ENCODE measurements at regions not wholly inside any gene's neighbourhood (a gene's known extent, or its start where the extent isn't known, plus 50 kb on each side); places are given as distances from the start of the nearest gene placed in this dataset.

DNA sequence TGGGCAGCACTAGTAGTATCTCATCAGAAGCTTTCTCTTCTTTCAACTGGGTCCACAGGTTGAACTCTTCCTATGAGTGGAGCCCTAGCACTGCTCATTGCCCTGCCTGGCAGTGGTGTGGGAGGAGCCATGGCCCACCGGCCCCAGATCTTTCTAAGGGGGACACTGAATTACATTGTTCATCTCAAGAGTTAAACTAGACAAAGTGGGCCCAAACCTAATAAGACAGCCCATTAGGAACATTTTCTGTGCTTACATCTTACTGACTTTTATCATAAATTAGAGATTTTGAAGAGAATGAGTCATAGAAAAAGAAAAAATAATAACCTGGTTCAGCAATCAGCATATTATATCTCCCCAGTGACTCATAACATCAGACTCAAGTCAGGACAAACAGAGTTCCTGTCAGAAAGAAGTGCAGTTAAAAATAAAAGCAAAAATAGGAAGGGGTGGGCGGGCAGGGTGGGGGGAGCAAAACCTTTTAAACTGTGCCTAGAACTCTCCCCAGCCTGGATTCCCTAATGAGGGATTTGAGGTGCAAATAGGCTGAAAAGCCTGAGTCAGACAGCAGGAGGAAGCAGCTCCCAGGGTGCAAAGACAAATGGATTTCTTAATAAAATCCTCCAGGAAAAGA is 161.6 kb upstream of the TRIB2 start:
- TF ChIP-seq, protein P1, sequence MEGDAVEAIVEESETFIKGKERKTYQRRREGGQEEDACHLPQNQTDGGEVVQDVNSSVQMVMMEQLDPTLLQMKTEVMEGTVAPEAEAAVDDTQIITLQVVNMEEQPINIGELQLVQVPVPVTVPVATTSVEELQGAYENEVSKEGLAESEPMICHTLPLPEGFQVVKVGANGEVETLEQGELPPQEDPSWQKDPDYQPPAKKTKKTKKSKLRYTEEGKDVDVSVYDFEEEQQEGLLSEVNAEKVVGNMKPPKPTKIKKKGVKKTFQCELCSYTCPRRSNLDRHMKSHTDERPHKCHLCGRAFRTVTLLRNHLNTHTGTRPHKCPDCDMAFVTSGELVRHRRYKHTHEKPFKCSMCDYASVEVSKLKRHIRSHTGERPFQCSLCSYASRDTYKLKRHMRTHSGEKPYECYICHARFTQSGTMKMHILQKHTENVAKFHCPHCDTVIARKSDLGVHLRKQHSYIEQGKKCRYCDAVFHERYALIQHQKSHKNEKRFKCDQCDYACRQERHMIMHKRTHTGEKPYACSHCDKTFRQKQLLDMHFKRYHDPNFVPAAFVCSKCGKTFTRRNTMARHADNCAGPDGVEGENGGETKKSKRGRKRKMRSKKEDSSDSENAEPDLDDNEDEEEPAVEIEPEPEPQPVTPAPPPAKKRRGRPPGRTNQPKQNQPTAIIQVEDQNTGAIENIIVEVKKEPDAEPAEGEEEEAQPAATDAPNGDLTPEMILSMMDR (IDR thresholded peaks at IDR 0.05), result no peak
- TF ChIP-seq EZH2 (IDR thresholded peaks at IDR 0.05; ENCODE audit: borderline replicate concordance, insufficient read depth, low read depth, low read length, poor library complexity, severe bottlenecking), result no peak

Measured in B cell (primary cell).